ENCODE measurements at regions not wholly inside any gene's neighbourhood (a gene's known extent, or its start where the extent isn't known, plus 50 kb on each side); places are given as distances from the start of the nearest gene placed in this dataset.

DNA sequence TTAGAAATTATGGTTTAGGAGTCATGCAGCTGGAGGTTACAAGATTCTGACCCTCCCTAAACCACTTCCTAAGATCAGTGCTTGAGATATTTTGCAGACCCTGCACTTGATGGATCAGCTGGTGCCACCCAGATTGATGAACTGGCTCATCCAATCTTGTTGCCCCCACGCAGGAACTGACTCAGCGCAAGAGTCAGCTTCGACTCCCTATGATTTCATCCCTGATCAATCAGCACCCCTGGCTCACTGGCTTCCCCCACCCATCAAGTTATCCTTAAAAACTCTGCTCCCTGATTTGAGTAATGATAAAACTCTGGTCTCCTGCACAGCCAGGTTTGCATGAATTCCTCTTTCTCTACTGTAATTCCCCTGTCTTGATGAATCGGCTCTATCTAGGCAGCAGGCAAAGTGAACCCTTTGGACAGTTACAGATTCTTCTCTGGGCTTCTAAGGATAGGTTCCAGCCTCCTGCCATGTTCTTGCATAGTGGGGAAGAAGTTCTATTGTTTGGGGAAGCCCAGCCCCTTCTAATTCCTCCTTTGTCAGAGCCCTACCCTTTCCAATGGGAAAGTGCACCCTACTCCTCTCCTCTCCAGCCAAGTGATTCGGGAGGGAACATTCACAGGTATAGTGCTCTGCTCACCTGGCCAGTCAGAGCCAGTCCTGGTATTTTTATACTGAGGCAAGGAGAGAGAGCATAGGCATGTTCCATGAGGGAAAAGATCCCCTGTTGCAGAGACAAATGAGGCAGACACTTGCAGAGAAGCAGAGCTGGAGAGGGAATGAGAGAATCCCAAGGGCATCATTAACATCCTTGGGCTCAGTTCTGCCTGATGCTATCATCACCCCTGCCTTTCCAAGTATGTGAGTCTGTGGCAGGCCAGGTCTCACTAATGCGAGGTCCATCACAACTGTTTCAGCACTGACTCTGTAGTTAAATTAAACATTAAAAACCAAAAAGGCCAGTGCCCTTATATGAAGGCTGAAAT lies 224.4 kb upstream of the GALNT17 start:
- intact Hi-C loops (cut with DNase I) = no loop called here
- no peaks in the 10 kb centered on the region for H3K27me3 ChIP-seq
- no peaks in the 10 kb centered on the region for H3K36me3 ChIP-seq
- DNase-seq (ENCODE audit: extremely low spot score) = no peak
- no peak overlapping the region for H3K27ac ChIP-seq (replicated peaks in 1 of 4)
- no peak for TF ChIP-seq EP300 (IDR thresholded peaks at IDR 0.05)
- no peak for TF ChIP-seq CTCF (IDR thresholded peaks at IDR 0.05)
- no peak for TF ChIP-seq POLR2A (IDR thresholded peaks at IDR 0.05; ENCODE audit: low read depth)
- no peak for TF ChIP-seq POLR2AphosphoS5 (IDR thresholded peaks at IDR 0.05)
- H3K4me1 ChIP-seq = no peaks in the 10 kb centered on the region
- H3K9me3 ChIP-seq = peaks cover 0 to 2% (median under 1%) of the 10 kb centered on the region in 4 donors
- 81% methylated on average over 6 of the region's 6 CpGs for WGBS
- H3K4me3 ChIP-seq = no peak overlapping the region

GRCh38 chr7:70913924-70914323 lies 218.0 kb upstream of the GALNT17 start:
- Histone ChIP-seq H3K4me3 (no peak overlapping the region), H3K27ac (replicated peaks in 1 of 4) (no peak overlapping the region), H3K27me3 (no peaks in the 10 kb centered on the region), H3K9me3 (no peaks in the 10 kb centered on the region), H3K36me3 (no peaks in the 10 kb centered on the region), H3K4me1 (no peaks in the 10 kb centered on the region)
- DNase-seq (ENCODE audit: extremely low spot score) = no peak
- no peak for TF ChIP-seq POLR2A (IDR thresholded peaks at IDR 0.05; ENCODE audit: low read depth)
- TF ChIP-seq CTCF (IDR thresholded peaks at IDR 0.05) = no peak
- TF ChIP-seq POLR2AphosphoS5 (IDR thresholded peaks at IDR 0.05) = no peak
- no peak for TF ChIP-seq EP300 (IDR thresholded peaks at IDR 0.05)
- 83% methylated on average over 4 of the region's 4 CpGs for WGBS
- intact Hi-C loops (cut with DNase I) = no loop called here

DNA sequence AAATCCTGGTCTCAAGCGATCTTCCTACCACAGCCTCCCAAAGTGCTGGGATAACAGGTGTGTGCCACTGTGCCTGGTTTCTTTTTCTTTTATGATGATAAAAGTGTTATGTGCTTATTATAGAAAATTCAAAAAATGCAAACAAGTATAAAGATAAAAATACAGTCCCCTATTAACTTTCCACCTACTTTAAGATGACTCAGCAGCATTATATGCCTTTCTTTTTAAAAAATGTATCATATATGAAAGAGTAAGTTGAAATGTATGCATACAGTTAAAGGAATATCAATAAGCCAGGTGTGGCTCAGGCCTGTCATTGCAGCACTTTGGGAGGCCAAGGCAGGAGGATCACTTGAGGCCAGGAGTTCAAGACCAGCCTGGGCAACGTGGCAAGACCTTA lies 216.9 kb upstream of the GALNT17 start:
- no peaks in the 10 kb centered on the region for H3K9me3 ChIP-seq
- no peak overlapping the region for H3K27ac ChIP-seq (replicated peaks in 1 of 4)
- WGBS = 70% methylated on average over 2 of the region's 2 CpGs
- no peaks in the 10 kb centered on the region for H3K27me3 ChIP-seq
- TF ChIP-seq EP300 (IDR thresholded peaks at IDR 0.05) (no peak), CTCF (IDR thresholded peaks at IDR 0.05) (no peak), POLR2A (IDR thresholded peaks at IDR 0.05; ENCODE audit: low read depth) (no peak), POLR2AphosphoS5 (IDR thresholded peaks at IDR 0.05) (no peak)
- no peaks in the 10 kb centered on the region for H3K36me3 ChIP-seq
- H3K4me3 ChIP-seq = no peak overlapping the region
- H3K4me1 ChIP-seq = no peaks in the 10 kb centered on the region
- DNase-seq (ENCODE audit: extremely low spot score) = no peak
- intact Hi-C loops (cut with DNase I) = no loop called here

DNA sequence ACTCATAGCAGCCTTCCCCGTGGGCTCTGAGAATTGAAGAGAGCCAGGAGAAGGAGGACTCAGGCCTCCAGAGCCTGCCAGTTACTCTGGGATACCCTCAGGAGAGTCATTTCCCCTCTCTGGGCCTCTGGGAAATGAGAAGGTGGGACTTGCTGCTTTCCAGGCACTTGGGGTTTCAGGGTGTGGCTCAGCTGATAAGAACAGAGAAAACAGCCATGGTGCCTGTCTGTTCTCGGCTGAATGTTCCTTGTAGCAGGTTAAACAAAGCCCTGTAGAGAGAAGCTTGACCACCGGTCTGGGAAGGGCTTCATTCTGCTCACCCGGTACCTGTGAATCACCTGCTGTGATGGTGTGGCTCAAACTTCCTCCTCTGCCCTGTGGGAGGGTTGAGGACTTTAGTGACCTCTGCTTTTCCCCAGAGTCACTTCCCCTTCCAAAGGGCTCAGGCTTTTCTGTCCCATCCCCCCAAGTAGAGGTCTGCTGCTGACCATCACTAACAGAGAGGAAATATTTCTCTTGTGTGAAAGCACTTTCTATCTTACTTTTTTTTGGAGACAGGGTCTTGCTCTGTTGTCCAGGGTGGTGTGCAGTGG lies 212.4 kb upstream of the GALNT17 start:
- no peak overlapping the region for H3K27ac ChIP-seq (replicated peaks in 1 of 4)
- DNase-seq (ENCODE audit: extremely low spot score) = no peak
- no peak overlapping the region for H3K4me3 ChIP-seq
- H3K4me1 ChIP-seq = no peaks in the 10 kb centered on the region
- intact Hi-C loops (cut with DNase I) = no loop called here
- H3K9me3 ChIP-seq = no peaks in the 10 kb centered on the region
- TF ChIP-seq POLR2A (IDR thresholded peaks at IDR 0.05; ENCODE audit: low read depth) = no peak
- TF ChIP-seq CTCF (IDR thresholded peaks at IDR 0.05) = no peak
- TF ChIP-seq EP300 (IDR thresholded peaks at IDR 0.05) = no peak
- TF ChIP-seq POLR2AphosphoS5 (IDR thresholded peaks at IDR 0.05) = no peak
- 76% methylated on average over 4 of the region's 4 CpGs for WGBS
- no peaks in the 10 kb centered on the region for H3K36me3 ChIP-seq
- no peaks in the 10 kb centered on the region for H3K27me3 ChIP-seq
